NCI-H1436 treated with DMSO at 0.1 percent for 48 hours (cell line): ENCODE measurements at regions not wholly inside any gene's neighbourhood (a gene's known extent, or its start where the extent isn't known, plus 50 kb on each side); places are given as distances from the start of the nearest gene placed in this dataset.

Experiments
- DNase-seq: peaks from one replicate; lab custom pipeline; 2025; lab: John Stamatoyannopoulos, UW

DNA sequence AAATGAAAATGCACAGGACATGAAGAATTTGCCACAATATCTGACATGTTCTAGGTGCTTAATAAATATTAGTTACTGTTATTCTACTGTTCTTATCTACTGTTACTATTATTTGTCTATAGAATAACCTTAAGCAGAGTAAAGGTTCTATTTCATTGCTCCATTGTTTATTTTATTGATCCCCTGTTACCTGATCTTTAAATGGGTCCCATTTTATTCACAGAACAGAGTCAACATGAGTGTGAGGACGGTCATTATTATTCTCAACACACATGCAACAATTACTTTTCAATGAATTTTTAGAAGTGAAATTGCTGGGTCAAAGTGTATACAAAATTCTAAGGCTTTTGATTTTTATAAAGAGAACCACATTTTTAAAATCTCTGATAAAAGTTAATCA is 186.9 kb downstream of the AHR start:
- DNase-seq, result no peak

DNA sequence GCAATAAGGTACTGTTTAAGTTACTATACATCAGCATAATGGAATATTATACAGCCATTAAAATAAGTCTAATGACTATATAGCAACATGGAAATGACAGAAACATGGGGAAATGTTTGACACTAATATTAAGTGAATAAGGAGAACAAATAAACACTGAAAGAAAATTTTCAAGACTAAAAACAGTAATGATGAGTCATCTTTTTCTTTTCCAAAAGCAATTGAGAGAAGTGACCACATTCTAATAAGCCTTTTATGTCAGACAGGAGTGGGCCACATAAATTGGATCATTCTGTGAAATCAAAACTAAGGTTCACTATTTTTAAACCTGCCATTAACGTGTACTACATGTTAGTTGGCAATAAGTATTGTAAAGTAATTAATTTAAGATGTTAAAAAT is 187.5 kb downstream of the AHR start:
- no peak for DNase-seq

DNA sequence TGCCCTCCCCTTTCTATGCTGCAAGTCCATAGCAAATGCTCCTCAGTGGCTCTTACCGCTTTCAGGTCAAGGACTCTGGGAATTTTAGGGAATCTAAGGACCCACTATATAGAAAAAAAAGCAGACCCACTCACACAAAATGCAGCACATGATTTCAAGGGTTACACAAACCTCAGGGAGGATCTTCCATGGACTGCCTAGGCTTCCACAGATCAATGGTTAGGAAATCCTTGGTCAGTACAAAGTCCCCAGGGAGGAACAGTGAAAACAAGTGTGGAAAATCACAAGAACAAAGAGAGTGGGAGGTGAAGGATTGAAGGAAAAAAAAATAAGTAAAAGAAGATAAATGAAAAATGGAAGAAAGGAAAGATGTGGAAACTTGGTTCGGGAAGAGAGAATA is 188.4 kb downstream of the AHR start:
- DNase-seq, result no peak

DNA sequence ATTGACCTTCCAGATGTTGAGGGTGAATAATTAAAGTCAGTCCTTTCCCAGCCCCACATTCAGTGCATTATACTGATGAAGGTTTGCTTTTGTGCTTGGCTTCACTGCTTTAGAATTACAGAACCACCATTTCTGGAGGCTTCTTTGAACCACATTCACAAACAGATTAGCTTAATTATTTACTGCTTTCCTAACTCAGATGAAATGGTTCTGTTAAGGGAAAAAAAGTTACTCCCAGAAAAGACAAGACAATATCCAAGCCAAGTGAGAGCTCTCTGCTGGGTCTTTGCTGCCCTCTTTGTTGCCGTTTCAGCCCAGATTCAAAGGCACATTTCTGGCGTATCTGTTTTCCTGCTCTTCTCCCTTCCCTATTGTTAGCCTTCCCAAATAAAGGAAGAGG is 188.9 kb downstream of the AHR start:
- DNase-seq, result no peak

DNA sequence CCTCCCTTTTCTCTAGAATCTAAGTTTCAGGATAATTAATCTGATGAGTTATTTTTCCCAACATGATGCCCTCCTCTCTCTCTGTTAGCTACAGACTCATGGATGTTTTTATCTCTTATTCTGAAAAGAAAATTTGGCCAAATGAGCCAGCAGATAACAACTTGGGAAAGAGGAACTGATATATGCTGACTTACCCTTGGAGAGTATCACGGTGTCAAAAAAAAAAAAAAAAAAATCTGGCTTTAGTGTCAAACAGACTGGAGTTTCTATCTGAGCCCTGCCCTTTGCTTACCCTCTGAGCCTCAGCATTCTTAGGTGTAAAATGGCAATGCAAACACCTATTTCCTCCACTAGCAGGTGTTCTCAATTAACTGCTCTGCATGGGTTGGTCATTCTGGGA is 190.4 kb downstream of the AHR start:
- no peak for DNase-seq

DNA sequence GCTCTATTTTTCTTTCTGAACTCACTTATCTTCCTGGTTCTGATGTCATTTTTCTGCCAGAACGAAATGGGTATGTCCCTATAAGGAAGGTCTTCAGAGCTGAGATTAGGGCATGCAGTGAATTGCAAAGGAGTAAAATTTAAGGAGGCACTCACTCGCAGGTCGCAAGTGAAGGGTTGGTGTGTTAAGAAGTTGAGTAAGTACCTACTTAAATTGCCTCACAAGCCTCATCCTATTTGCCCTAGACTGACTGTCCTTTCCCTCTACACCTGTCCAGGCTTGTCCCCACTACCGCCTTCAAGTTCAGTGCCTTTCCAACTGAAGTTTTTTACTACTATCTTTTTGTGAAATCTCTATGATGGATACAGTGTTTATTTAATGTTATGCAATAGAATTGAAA is 191.5 kb downstream of the AHR start:
- DNase-seq, result no peak

DNA sequence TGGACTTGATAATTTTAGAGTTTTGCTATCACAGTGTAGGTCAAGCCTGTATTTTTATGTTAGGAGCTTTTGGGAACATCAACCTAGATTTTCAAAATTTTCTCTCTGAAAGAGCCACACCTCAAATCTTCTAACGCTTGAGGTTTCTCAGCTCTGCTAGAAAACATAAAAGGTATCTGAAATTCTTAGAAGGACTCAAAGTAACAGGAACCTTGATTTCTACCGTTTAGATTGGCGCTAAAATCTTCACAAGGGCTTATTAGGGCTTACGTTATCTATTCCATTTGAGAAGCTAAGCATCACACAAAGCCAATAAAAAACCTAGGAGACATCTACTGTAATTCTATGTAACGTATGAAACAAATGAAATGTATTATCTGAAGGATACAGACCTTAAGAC is 192.4 kb downstream of the AHR start:
- DNase-seq, result no peak

DNA sequence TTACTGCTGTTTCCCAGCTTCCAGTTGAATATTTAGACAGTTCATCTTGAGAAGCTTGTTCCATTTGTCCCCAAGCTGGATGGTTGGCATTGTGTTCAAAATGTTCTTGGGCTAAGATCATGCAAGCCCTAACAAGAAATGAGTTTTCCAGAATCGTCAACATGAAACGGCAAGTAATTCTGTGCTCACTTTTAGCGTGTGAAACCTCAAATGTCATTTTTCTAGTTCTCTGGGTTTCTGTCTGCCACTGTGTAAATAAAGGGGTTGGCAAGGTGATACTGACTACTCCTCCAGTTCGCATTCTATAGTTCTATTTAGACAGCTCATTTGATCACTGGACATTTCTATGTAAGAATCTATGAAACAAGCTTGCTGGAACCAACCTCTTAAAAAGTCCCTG is 194.0 kb downstream of the AHR start:
- DNase-seq, result no peak

DNA sequence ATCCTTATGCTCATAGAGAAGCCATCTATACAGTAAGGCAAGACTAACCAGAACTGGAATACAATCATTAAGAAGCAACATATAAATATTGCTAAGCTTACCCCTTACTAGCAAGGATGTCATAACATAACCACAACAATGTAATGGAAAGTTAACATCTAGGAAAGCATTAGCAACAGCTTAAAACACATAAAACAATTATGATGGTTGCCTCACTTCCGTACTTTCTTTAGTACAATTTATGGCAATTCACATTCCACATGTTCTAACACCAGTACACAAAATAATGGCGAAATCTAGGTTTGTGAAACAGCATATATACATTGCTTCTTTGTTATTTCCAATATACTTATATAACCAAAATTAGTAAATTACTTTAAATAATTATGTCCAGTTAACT is 195.0 kb downstream of the AHR start:
- DNase-seq, result no peak

DNA sequence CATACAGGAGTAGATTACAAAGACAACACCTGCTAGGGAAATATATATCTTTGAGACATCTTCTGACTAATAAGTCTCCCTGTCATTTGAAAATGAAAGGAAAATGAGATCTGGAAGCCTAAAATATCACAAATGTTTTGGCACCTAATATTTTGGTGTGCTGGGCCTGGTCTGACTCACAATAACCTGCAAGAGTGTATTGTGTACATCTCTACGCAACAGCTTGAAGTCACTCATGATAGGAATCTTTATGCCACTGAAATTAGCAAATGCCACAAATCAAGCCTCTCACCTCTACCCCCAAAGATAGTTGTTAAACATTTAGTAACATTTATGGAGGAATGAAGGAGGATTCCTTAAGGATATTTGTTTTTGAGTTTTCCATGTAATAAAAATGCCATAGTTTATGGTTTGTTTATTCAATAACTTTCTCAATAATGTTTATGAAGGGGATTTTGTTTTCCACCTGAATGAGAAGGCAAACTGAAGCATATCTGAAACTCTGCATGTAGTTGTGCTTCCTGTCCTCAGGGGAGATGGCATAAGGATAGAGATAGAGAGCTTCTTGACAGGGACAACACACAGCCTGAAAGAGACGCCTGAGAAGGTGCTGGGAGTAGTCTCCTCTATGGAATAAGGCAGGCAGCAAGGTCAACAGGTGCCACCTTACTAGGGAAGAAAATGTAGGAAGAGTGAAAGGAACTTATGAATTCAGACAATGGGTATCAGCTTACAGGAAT is 197.4 kb downstream of the AHR start:
- no peak for DNase-seq

DNA sequence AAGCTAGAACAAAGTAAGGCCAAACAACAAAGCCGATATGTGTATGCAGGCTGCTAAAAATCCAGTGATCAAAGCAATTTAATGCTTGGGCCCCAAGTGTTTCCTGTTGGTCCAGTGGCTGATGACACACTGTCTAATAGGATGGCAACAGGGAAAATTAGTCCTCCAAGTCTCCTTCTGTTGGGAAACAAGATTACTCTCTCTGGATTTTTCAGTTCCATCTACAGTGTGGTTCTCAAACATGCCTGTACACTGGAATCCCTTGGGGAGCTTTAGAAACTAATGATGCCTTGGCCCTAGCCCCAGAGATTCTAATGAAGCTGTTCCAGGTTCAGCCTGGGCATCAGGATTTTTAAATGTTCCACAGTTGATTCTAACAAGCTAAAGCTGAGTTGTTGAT is 198.7 kb downstream of the AHR start:
- no peak for DNase-seq

DNA sequence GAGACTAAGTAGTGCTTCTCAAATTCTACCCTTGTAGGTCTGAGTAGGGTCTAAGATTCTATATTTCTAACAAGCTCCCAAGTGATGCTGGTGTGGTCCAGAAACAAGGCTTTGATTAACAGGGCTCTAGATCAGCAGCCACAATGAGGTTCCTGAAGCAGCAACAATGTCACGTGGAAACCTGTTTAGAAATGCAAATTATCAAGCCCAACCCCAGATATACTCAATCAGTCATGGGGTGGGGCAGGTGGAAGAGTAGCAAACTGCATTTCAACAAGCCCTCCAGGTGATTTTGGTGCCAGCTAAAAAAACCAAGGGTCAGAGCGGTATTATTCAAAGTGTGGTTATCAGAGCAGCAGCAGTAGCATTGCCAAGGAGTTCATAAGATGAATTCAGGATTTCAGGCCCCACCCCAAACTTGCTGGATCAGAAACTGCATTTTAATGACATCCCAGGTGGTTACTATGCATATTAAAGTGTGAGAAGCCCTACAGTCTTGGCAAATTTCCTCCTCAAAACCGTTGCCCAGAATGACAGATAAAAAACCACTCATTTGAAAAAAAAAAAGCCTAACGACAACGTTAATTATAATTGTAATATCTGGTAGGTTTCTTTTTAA is 199.2 kb downstream of the AHR start:
- DNase-seq, result no peak

DNA sequence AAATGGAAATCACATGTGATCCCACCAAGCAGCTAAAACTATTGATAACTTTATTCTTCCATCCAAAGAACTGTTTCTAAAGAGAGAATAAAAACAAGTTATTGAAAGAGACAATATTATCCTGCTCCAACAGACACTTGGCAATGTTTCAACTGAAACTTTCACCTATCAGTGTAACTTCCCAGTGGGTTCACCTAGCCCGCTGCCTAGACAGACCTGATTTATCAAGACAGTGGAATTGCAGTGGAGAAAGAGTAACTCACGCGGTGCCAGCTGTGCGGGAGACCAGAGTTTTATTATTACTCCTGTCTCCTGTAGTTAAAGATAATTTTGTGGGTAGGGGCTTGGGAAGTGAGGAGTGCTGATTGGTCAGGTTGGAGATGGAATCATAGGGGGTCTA is 199.8 kb downstream of the AHR start:
- no peak for DNase-seq

DNA sequence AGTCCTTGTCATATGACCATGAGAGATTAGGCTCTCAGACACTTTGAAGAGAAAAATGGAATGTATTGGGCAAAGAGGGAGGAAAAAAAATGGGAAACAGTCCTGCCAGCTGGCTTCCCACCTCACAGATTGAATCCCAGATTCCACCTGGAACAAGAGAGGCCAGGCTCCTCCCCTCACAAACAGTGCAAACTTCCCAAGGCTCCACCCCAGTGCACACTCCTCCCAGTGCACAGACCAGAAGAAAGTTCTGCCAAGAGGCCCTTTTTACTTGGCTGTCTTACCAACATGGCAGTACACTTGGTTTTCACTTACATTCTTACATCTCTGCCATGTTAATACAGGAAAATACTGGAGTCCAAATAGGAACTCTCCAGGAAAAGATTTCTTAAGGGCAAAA is 202.3 kb downstream of the AHR start:
- no peak for DNase-seq

DNA sequence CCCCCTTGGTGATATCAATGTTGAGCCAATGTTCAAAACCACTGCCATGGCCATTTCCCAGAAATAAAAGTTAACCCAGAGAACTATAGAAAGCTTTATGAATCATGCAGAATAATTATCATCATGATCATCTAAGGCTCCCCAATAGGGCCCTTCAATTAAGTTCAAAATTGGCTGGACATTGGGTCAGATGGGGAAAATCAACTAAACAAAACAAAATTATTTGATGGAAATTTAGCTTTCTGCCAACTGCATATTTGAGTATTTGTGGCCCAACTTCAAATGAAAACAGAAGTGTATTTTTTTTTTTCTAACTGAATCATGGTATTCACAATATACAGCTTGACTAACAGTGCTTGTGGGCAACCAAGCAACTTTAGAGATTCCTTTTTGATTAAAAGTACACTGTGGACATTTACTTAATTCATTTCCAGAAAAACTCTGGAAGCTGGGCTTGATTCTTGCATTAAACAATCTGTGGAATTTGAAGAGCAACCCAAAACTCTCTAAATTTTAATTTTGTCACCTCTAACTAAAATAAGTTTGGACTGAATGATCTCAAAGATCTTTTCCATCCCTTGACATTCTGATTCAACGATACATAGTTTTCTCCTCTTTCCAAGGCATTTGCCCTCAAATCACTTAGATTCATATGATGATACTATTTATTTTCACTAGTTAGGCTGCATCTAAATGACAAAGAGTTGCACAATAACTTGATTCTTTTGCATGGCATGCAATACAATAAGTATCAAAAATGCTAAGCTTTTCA is 203.2 kb downstream of the AHR start:
- DNase-seq, result no peak

DNA sequence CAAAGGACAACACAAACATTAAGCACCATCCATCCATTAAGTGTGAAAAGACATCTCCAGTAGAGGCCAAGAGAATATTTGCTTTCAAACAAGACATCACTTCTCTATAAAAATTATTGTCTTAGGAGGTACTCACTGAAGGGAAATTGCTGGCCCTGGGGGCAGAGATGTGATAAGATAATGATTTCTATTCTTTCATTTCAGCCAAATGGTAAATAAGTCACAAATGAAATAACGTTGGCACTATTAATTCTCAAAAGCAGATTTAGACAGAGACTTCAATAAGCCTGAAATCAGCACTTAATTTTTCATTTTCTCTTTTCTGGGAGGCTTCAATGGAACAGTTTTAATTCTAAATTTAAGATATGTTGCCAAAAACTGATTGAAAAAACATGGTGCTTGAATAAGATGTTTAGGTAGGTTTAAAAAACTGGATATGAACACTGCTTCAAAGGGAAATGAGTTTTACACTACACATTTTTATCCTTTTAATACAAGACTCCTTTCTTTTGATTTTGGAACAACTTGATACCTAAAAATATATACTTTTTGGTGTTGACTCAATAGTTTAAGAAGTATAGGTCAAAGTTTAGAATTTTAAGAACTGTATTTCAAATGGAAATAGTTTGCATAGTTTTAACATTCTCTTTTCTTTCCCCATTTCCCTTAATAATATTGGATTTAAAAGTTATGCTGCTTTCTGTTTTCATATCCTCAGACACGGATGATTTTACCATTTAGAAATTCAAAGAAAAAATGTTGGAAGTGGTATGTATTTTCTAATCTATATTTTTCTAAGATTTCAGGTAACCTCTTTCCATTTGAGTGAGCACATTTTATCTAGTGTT is 204.0 kb downstream of the AHR start:
- no peak for DNase-seq

DNA sequence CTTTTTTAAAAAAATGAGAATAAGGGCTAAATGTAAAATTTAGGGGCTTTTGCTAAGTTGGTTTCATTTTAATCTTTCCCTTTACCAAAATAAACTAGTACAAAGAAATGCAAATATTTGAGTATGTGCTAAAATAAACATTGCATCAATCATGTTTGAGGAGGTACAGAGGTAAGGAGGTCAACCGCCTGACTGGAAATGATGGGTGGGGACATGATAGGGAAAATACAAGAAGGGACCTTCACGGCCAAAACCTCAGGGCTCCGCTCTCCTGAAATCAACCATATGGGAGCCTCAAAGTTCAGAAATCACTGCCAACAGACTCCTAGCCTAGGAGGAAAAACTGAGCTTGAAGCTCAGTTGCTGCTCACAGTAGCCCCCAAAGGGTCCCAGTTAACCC is 207.6 kb downstream of the AHR start:
- DNase-seq, result no peak

DNA sequence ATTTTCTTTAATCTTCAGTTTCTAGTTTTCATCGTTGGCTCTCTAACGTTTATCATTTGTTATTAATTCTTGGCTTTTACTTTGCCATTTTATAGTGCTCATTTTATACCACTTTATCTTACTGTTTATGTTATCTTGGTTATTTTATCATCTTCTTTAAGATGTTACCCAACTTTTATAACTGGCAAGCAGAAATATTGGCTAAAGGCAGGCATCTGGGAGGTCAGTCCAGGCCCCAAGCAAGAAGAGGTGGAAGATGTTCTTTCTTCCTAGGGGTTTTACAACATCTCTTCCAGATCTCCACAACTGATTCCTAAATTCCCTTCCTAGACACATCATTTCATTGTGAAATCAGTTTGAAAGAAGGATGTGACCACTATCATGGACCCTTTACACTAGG is 208.1 kb downstream of the AHR start:
- DNase-seq, result no peak

DNA sequence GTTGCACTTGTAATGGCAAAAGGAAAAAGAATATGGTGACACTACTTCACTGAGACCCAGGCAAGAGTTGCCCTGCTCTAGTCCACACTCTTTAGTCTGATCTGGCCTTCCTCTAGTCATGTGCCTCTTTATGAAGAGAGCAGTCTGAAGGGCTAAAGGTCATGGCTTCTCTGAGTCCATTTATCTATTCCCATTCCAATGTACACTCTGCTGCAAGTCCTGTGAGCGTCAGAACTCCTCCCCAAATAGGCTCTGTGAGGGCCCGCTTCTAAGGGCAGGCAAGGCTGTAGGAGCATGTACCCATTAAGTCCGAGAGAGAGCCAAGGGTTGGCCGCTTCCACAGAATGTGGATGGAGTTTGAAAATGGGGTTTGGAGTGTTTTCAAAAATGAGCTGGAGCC is 209.3 kb downstream of the AHR start:
- DNase-seq, result no peak

DNA sequence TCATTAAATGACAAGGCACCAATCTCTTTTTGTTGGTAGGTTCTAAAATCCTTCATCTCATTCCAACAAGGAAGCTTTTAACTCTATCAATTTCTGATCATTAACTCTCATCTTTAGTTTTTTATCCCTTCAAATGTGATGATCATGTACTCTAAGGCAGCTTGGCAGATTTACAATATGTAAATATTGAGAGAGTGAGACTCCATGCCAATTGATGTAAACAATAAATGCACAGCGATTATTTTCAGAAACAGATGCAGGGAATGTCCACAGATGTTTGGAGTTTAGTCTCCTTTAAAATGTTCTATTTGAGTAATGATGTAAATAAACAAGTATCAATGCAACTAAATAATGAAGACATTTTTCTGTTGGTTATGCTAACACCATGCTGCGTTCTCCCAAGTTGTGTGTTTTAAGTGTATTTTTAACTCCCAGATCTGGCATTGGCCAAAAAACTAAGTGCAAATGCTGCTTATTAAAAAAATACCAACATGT is 213.8 kb downstream of the AHR start:
- no peak for DNase-seq

DNA sequence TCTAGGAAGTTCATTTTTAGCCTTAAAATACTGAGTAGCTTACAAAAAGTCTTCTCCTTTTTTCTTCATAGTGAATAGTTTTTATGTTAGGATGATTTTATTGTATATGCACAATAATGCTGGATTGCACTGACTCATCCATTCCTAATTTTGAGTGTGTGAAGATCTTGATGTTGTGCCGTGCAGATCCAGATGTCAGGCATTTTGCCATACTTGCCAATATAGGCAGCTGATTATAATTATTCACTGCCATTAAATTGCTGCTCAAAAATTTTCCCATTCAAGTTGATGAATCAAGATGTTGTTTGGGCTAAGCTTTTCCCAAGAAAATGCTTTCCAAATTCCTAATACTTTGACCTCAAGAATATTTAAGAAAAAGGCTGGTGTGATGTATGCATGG is 218.3 kb downstream of the AHR start:
- DNase-seq, result no peak

DNA sequence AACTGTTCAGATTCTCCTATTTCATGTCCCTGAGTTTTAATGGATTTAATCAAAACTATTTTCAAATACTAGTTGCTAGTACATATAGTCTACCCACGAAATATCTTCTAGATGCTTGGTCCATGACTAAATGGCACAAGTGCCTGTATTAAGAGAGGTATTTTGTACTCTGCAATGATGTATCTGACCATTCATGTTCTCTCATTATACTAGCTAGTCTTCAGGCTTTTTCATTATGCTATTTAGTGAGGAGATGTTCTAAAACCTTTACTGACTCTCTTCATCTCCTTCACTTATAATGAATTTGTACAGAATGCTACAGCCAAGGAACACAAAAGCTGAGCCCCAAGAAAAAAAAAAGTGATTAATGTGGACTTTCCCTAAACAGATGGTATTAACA is 222.5 kb downstream of the AHR start:
- DNase-seq, result no peak
